Retinal pigment epithelial cell (primary cell): ENCODE measurements at regions not wholly inside any gene's neighbourhood (a gene's known extent, or its start where the extent isn't known, plus 50 kb on each side); places are given as distances from the start of the nearest gene placed in this dataset.
A peak's percentile ranks its signal among the peaks of the same experiment; 100 is the strongest.
"Not testable (repeated sequence)": the region's sequence is repeated elsewhere in the genome, so short reads cannot be mapped to it uniquely, and the experiment has no call there.

Experiments used
- DNase-seq: peaks from one replicate; pipeline ENCODE4 v3.0.0-alpha.2; 2010; ENCODE audit warnings: low read depth
- H3K4me3 ChIP-seq: 2 replicates; pipeline ENCODE4 v1.5.1; 2011; ENCODE audit warnings: mild to moderate bottlenecking, low read length, control low read depth, moderate library complexity
- TF ChIP-seq, protein P1 (sequence below): conservative IDR thresholded peaks from 2 replicates; pipeline ENCODE4 v1.5.1; 2011; ENCODE audit warnings: low read depth, low read length, control low read depth, inconsistent platforms

DNA sequence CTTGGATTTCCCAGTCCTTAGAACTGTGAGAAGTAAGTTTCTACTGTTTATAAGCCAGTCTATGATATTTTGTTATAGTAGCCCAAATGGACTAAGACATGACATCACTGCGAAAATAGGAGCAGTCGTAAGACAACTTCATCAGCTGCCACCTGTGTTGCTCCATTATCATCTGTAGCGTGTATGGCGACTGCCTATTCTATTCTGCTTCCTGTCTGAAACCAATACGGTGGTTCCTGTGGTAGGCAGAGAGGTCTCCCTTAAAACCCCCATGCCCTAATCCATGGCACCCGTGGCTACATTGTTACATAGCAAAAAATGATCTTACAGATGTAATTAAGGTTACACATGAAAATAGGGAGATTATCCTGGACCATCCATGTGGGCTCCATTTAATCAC lies 105.4 kb upstream of the FAT1 start:
- no peak overlapping the region for H3K4me3 ChIP-seq
- TF ChIP-seq, protein P1, sequence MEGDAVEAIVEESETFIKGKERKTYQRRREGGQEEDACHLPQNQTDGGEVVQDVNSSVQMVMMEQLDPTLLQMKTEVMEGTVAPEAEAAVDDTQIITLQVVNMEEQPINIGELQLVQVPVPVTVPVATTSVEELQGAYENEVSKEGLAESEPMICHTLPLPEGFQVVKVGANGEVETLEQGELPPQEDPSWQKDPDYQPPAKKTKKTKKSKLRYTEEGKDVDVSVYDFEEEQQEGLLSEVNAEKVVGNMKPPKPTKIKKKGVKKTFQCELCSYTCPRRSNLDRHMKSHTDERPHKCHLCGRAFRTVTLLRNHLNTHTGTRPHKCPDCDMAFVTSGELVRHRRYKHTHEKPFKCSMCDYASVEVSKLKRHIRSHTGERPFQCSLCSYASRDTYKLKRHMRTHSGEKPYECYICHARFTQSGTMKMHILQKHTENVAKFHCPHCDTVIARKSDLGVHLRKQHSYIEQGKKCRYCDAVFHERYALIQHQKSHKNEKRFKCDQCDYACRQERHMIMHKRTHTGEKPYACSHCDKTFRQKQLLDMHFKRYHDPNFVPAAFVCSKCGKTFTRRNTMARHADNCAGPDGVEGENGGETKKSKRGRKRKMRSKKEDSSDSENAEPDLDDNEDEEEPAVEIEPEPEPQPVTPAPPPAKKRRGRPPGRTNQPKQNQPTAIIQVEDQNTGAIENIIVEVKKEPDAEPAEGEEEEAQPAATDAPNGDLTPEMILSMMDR = no peak
- no peak for DNase-seq

DNA sequence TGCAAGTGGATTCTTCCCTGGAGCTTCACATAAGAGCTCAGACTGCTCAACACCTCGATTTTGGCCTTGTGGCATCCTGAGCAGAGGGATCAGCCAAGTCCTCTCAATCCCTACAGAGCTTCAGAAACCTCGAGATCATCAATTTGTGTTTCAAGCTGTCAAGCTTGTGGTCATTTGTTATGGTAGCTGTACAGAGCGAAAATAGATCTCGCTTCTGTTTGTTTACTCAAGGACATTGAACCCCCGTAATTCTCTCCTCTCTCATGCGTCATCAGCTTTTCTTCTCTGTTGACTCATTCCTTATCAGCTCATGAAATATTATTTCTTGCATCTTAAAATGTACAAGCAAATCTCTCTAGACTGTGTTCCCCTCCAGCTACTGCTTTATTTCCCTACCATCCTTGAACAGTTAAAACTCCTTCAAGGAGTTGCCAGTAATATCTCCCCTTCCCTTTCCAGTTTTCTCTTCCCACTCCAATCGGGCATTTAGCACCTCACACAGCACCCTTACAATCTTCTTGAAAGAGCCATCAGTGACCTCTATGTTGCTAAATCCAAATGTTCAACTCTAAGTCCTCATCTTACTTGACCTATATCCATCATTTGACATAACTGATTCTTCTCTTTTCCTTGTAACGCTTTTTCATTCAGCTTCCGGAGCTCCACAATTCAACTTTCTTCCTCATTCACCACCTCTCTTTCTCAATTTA lies 106.2 kb upstream of the FAT1 start:
- H3K4me3 ChIP-seq = no peak overlapping the region
- TF ChIP-seq, protein P1 = no peak
- DNase-seq = peak; percentile 82

DNA sequence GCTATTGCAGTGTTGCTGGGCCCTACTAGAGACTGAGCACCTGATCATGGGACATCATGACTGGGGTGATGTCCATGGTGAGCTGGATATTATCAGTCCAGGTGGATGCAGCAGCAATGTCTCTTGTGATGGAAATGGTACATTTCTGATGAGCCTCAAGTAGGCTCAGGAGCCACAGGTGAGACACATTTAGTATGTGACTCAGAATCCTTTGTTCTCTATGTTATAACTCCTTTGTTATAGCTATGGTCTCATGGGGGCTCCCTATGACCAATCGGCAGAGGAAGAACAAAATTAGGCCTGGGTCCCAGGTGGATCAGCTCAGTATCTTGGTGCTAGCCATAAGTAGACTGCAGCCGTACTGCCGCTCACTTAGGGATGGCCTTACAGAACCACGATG lies 107.9 kb upstream of the FAT1 start:
- TF ChIP-seq, protein P1 = no peak
- no peak overlapping the region for H3K4me3 ChIP-seq
- no peak for DNase-seq

DNA sequence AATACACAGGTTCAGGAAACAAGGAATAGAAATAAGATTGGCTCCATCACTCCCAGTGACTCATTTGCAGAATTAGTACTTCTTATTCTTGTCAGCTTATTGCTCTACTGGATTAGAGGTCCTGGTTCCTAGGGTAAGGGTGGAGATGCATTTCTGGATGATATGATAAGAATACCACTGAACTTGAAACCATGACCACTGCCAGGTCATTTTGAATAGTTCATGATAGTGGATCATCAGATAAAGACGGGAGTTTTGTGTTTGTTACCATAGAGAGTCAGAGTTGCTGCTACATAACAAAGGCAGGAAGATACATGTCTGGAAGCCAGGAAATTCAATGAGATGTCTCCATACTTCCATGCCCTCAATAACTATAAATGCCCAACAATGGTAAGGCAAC lies 109.2 kb upstream of the FAT1 start:
- DNase-seq = no peak
- H3K4me3 ChIP-seq = no peak overlapping the region
- TF ChIP-seq, protein P1 = no peak

DNA sequence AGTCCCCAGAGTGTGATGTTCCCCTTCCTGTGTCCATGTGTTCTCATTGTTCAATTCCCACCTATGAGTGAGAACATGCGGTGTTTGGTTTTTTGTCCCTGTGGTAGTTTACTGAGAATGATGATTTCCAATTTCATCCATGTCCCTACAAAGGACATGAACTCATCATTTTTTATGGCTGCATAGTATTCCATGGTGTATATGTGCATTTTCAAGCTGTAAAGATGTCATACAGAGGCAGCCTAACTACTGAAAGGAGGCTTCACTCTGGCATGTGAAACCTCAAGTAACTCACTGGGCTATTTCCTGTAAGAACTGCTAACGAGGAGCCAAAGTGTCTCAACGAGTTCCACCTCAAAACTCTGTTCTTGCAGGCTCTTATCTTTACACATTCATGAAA lies 113.8 kb upstream of the FAT1 start:
- not testable (repeated sequence) for H3K4me3 ChIP-seq, DNase-seq

DNA sequence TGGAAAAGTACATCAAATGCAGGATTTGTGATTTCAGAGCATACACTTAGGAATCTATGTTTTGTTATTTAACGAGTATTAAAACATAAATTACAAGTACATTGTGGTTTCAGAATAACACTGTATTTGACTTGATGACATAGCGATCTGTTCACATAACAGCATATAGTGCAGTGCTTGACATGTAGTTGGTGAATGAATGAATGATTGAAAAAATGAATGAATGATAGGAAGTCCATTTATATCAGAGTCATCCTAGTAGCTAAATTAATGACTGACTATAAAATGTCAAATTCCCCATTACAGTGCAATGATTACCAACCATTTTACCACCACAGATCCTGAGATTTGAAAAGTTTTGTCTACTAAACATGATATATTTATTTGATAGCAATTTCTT lies 114.6 kb upstream of the FAT1 start:
- no peak for DNase-seq
- TF ChIP-seq, protein P1 = no peak

DNA sequence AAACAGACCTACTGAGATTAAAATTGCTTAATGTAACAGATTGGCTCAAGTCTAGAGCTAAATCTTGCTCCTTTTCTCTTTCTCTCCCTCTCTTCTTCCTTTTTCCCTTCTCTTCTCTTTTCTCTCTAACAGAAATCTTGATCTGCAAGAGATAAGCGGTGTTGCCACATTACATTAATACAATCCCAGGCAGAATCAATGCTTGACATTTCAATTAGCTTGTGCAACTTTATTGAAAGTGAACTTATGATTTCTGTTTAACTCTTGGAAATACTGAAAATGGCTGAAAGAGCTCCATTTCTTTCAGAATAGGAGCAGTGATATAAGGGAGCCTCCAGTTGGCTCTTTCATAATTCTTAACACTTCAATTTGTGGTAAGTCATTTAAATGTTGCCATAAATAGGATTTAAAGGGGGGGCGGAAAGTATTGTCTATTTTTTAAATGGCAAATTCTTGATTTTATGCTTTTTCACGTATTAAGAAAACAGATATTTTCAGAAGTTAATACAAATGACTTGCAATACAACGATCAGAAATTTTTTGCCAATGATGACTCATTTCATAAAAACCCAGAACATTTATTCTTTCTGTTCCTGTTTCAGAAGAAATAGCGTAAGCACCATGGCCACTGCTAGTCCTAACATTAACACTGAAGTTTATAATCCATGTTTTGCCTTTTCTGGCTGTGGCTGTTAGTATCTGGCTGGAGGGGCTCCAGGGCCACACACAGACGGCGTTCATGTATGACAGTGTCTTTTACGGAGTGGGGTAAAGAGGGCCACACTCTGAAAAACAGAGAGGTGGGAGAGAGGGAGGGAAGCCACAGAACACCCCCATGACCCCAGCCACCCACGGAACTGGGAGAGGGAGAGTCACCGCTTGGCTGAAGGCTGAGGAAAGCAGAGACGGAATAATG lies 115.7 kb upstream of the FAT1 start:
- peak overlapping the region; percentile 18 for H3K4me3 ChIP-seq
- DNase-seq = peak; percentile 62
- TF ChIP-seq, protein P1 = no peak

More for the DNA sequence above, 114.6 kb upstream of the FAT1 start:
- H3K4me3 ChIP-seq = no peak overlapping the region
